LNCaP clone FGC (cell line): ENCODE measurements at regions not wholly inside any gene's neighbourhood (a gene's known extent, or its start where the extent isn't known, plus 50 kb on each side); places are given as distances from the start of the nearest gene placed in this dataset.

Experiments used
- DNase-seq: peaks from one replicate; pipeline ENCODE4 v3.0.0-alpha.2; 2011; ENCODE audit warnings: low read depth
- H3K4me3 ChIP-seq: 2 replicates; pipeline ENCODE4 v1.5.1; 2011; ENCODE audit warnings: mild to moderate bottlenecking, low read depth, low read length, control low read depth
- CTCF ChIP-seq: IDR thresholded peaks from 2 replicates; pipeline ENCODE4 v1.5.1; 2012; ENCODE audit warnings: mild to moderate bottlenecking; ENCODE audit not compliant: control insufficient read depth, insufficient read depth; ENCODE audit errors: extremely low read depth

GRCh38 chr3:148332509-148332908 is 365.2 kb upstream of the AGTR1 start:
- TF ChIP-seq CTCF = no peak
- H3K4me3 ChIP-seq = no peak overlapping the region
- no peak for DNase-seq

- no peak overlapping the region for H3K4me3 ChIP-seq
- no peak for TF ChIP-seq CTCF
- DNase-seq = peak; percentile 46
These were observed 364.6 kb upstream of the AGTR1 start for GRCh38 chr3:148333091-148333490.

GRCh38 chr3:148335612-148336011 is 362.1 kb upstream of the AGTR1 start:
- no peak overlapping the region for H3K4me3 ChIP-seq
- DNase-seq = no peak
- TF ChIP-seq CTCF = no peak

- H3K4me3 ChIP-seq = no peak overlapping the region
- DNase-seq = no peak
- no peak for TF ChIP-seq CTCF
These were observed 354.3 kb upstream of the AGTR1 start for GRCh38 chr3:148343416-148343815.

GRCh38 chr3:148344521-148344920 is 353.2 kb upstream of the AGTR1 start:
- no peak for TF ChIP-seq CTCF
- H3K4me3 ChIP-seq = no peak overlapping the region
- no peak for DNase-seq

- DNase-seq = no peak
- no peak overlapping the region for H3K4me3 ChIP-seq
- no peak for TF ChIP-seq CTCF
These were observed 337.7 kb upstream of the AGTR1 start for GRCh38 chr3:148360051-148360450.

GRCh38 chr3:148366743-148367410 is 330.8 kb upstream of the AGTR1 start:
- peak; percentile 48 for TF ChIP-seq CTCF
- no peak overlapping the region for H3K4me3 ChIP-seq
- no peak for DNase-seq
